ENCODE measurements at regions not wholly inside any gene's neighbourhood (a gene's known extent, or its start where the extent isn't known, plus 50 kb on each side); places are given as distances from the start of the nearest gene placed in this dataset.
A peak's percentile ranks its signal among the peaks of the same experiment; 100 is the strongest.

GRCh38 chr17:77281122-77281903, 140.5 kb downstream of the SEC14L1 start:
- TF ChIP-seq POLR2A (IDR thresholded peaks at IDR 0.05): peak; percentile 65
- peak in 2 of 5 experiments; percentile 24 to 25 for TF ChIP-seq CTCF (IDR thresholded peaks at IDR 0.05)
- TF ChIP-seq POLR2AphosphoS5 (IDR thresholded peaks at IDR 0.05): peak; percentile 71 to 83 (median 78)
- no peak for TF ChIP-seq EP300 (IDR thresholded peaks at IDR 0.05; ENCODE audit: low read depth)

Measured in transverse colon (tissue), 4 donors.